K562 (cell line): ENCODE measurements at regions not wholly inside any gene's neighbourhood (a gene's known extent, or its start where the extent isn't known, plus 50 kb on each side); places are given as distances from the start of the nearest gene placed in this dataset.
A peak's percentile ranks its signal among the peaks of the same experiment; 100 is the strongest.

Experiments
- ARID2 ChIP-seq: fragments of 450-650 bp; IDR thresholded peaks from 2 replicates; pipeline ENCODE4 v1.6.1; 2017; ENCODE audit warnings: antibody characterized with exemption, mild to moderate bottlenecking
- BACH1 ChIP-seq: fragments of 200-800 bp; sonication (Bioruptor generic); IDR thresholded peaks from 2 replicates; pipeline ENCODE4 v1.6.1; 2016; ENCODE audit warnings: missing genetic modification characterization, missing compliant biosample characterization
- CREB1 ChIP-seq, 2 experiments: sonication (generic) in 1 of 2; formaldehyde crosslinking in 1 of 2; IDR thresholded peaks; 2 replicates each; pipeline versions ENCODE4 v1.6.1 to v1.8.0; 2012 to 2022; ENCODE audit warnings: inconsistent platforms in 1 of 2, mild to moderate bottlenecking in 1 of 2, missing genetic modification reagents in 1 of 2, moderate library complexity in 1 of 2
- CTBP1 ChIP-seq: fragments of 450-650 bp; IDR thresholded peaks from 2 replicates; pipeline ENCODE4 v1.6.1; 2016; ENCODE audit warnings: borderline replicate concordance
- EP400 ChIP-seq: fragments of 450-650 bp; IDR thresholded peaks from 2 replicates; pipeline ENCODE4 v1.6.1; 2017; ENCODE audit warnings: antibody characterized with exemption, mild to moderate bottlenecking, moderate library complexity
- FOXJ3 ChIP-seq: sonication (generic); formaldehyde crosslinking; IDR thresholded peaks from 2 replicates; pipeline ENCODE4 v1.4.0; 2020; ENCODE audit warnings: mild to moderate bottlenecking, missing genetic modification reagents
- HNRNPUL1 ChIP-seq: fragments of 200-400 bp; formaldehyde crosslinking; IDR thresholded peaks from 2 replicates; pipeline ENCODE4 v1.6.1; 2017; ENCODE audit warnings: low read length
- KAT7 ChIP-seq: sonication (generic); formaldehyde crosslinking; IDR thresholded peaks from 2 replicates; pipeline ENCODE4 v1.8.0; 2022; ENCODE audit warnings: missing genetic modification reagents, mild to moderate bottlenecking, borderline replicate concordance
- MTA2 ChIP-seq: fragments of 450-650 bp; IDR thresholded peaks from 2 replicates; pipeline ENCODE4 v1.6.1; 2016; ENCODE audit warnings: low read depth
- NFATC3 ChIP-seq: fragments of 450-650 bp; IDR thresholded peaks from 2 replicates; pipeline ENCODE4 v1.6.1; 2017; ENCODE audit warnings: mild to moderate bottlenecking
- NR2C1 ChIP-seq, 2 experiments: fragments of 450-650 bp; IDR thresholded peaks; 2 replicates each; pipeline ENCODE4 v1.6.1; 2017; ENCODE audit warnings: mild to moderate bottlenecking in 2 of 2, antibody characterized with exemption in 1 of 2, inconsistent platforms in 1 of 2, missing compliant biosample characterization in 1 of 2, missing genetic modification characterization in 1 of 2
- NRF1 ChIP-seq, 2 experiments: fragments of 450-650 bp; IDR thresholded peaks in 1 of 2; conservative IDR thresholded peaks in 1 of 2; 2 replicates each; pipeline ENCODE4 v1.6.1; 2014; ENCODE audit warnings: mild to moderate bottlenecking in 2 of 2
- PHTF2 ChIP-seq: fragments of 250-450 bp; sonication (Bioruptor Pico); IDR thresholded peaks from 2 replicates; pipeline ENCODE4 v1.5.0; 2021; ENCODE audit warnings: mild to moderate bottlenecking
- POU5F1 ChIP-seq: fragments of 150-350 bp; IDR thresholded peaks from 2 replicates; pipeline ENCODE4 v1.6.1; 2014; ENCODE audit warnings: borderline replicate concordance, low read length, low read depth, mild to moderate bottlenecking; ENCODE audit not compliant: partially characterized antibody
- STAG1 ChIP-seq: sonication (generic); formaldehyde crosslinking; IDR thresholded peaks from 2 replicates; pipeline ENCODE4 v1.5.0; 2020; ENCODE audit warnings: missing genetic modification reagents, borderline replicate concordance
- TFAP4 ChIP-seq: sonication (generic); formaldehyde crosslinking; IDR thresholded peaks from 2 replicates; pipeline ENCODE4 v1.8.0; 2022; ENCODE audit warnings: missing genetic modification reagents, mild to moderate bottlenecking, moderate library complexity, borderline replicate concordance
- ZNF282 ChIP-seq: sonication (generic); formaldehyde crosslinking; IDR thresholded peaks from 2 replicates; pipeline ENCODE4 v1.8.1; 2023; ENCODE audit warnings: missing genetic modification reagents
- ZNF592 ChIP-seq: fragments of 450-650 bp; IDR thresholded peaks from 2 replicates; pipeline ENCODE4 v1.6.1; 2017; ENCODE audit warnings: antibody characterized with exemption, mild to moderate bottlenecking
- ZNF695 ChIP-seq: fragments of 450-650 bp; formaldehyde crosslinking; IDR thresholded peaks from 2 replicates; pipeline ENCODE4 v1.4.0; 2020; ENCODE audit warnings: mild to moderate bottlenecking, moderate library complexity
- ZNF696 ChIP-seq: fragments of 250-450 bp; sonication (Bioruptor Pico); conservative IDR thresholded peaks from 2 replicates; pipeline ENCODE4 v1.4.0; 2020; ENCODE audit warnings: mild to moderate bottlenecking, moderate library complexity
- ZNF76 ChIP-seq: fragments of 250-450 bp; sonication (Bioruptor Pico); IDR thresholded peaks from 2 replicates; pipeline ENCODE4 v1.4.0; 2020; ENCODE audit warnings: mild to moderate bottlenecking, moderate library complexity, borderline replicate concordance

GRCh38 chr4:10371869-10372471 lies 85.3 kb downstream of the ZNF518B start (continued):
- TF ChIP-seq ZNF592 (0 out of 2 replicates have a peak, but pooled peaks have one; percentile 30), KAT7 (CRISPR knock-in tag) (no peak), POU5F1 (no peak), ZNF282 (CRISPR knock-in tag) (no peak), MTA2 (no peak), CTBP1 (0 out of 2 replicates have a peak, but pooled peaks have one; percentile 19), PHTF2 (no peak), NFATC3 (no peak), HNRNPUL1 (no peak), ZNF695 (CRISPR knock-in tag) (no peak), ZNF696 (CRISPR knock-in tag) (no peak), ZNF76 (no peak), ARID2 (no peak), NR2C1 (IDR thresholded peaks at IDR 0.05) (peak; percentile 88), NR2C1 (tag; IDR thresholded peaks at IDR 0.05) (peak; percentile 85), FOXJ3 (CRISPR knock-in tag) (no peak), CREB1 (IDR thresholded peaks at IDR 0.05) (no peak), CREB1 (CRISPR knock-in tag; IDR thresholded peaks at IDR 0.05) (no peak), STAG1 (CRISPR knock-in tag) (no peak), TFAP4 (0 out of 2 replicates have a peak, but pooled peaks have one; percentile 19), EP400 (0 out of 2 replicates have a peak, but pooled peaks have one; percentile 12), BACH1 (tag) (no peak), NRF1 (conservative IDR thresholded peaks at IDR 0.05 in 1 of 2, IDR thresholded peaks at IDR 0.05 in 1 of 2) (peak; percentile 88 to 90)
